A673 (cell line): ENCODE measurements at regions not wholly inside any gene's neighbourhood (a gene's known extent, or its start where the extent isn't known, plus 50 kb on each side); places are given as distances from the start of the nearest gene placed in this dataset.

Experiments
- EZH2 ChIP-seq: fragments of 200-600 bp; sonication (generic); IDR thresholded peaks from 2 replicates; pipeline ENCODE4 v1.6.1; 2017; ENCODE audit warnings: borderline replicate concordance, low read depth, mild to moderate bottlenecking, mixed read lengths, antibody characterized with exemption, low read length; ENCODE audit not compliant: poor library complexity, severe bottlenecking
- TF ChIP-seq, protein P1 (sequence below): fragments of 300-800, 200-600 bp; sonication (generic); conservative IDR thresholded peaks from 2 replicates; pipeline ENCODE4 v1.5.1; 2017; ENCODE audit warnings: low read depth, mild to moderate bottlenecking, antibody characterized with exemption, low read length, moderate library complexity, mixed read lengths

DNA sequence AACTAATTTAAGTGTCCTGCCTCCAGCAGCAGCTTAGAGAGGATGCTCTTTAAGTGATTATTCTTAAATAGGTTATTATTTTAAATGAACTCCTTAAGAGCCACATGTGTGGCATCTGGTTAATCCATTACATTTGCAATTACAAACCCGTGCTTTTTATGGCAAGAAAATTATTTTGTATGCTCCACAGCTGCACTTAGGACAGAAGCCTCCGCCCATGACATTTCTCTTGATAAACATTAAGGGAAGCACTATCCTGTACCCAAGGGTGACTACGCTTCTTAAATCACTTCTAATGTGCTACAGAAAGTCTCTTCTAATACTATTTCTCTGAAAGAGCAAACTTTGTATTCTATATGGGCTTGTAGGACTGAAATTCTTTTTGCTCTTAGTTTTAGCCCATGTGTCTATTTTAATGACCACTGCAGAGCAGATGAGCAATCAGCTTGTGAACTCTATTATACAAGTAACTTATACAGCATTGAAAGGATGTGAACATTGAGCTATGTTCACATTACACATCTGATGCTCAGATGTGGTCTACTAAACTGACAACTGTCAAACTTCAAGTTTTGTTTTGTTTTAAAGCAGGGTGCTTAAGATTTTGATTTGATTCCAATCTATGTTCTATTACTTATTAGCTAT is 223.4 kb downstream of the COX7C start:
- TF ChIP-seq, protein P1, sequence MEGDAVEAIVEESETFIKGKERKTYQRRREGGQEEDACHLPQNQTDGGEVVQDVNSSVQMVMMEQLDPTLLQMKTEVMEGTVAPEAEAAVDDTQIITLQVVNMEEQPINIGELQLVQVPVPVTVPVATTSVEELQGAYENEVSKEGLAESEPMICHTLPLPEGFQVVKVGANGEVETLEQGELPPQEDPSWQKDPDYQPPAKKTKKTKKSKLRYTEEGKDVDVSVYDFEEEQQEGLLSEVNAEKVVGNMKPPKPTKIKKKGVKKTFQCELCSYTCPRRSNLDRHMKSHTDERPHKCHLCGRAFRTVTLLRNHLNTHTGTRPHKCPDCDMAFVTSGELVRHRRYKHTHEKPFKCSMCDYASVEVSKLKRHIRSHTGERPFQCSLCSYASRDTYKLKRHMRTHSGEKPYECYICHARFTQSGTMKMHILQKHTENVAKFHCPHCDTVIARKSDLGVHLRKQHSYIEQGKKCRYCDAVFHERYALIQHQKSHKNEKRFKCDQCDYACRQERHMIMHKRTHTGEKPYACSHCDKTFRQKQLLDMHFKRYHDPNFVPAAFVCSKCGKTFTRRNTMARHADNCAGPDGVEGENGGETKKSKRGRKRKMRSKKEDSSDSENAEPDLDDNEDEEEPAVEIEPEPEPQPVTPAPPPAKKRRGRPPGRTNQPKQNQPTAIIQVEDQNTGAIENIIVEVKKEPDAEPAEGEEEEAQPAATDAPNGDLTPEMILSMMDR = no peak
- no peak for TF ChIP-seq EZH2
